GM12878 (cell line): ENCODE measurements at regions not wholly inside any gene's neighbourhood (a gene's known extent, or its start where the extent isn't known, plus 50 kb on each side); places are given as distances from the start of the nearest gene placed in this dataset.

Source experiments
- CTCF ChIP-seq, 3 experiments: IDR thresholded peaks in 2 of 3; conservative IDR thresholded peaks in 1 of 3; 2 replicates each; pipeline ENCODE4 v1.5.1; 2011; ENCODE audit warnings: low read depth in 3 of 3, low read length in 3 of 3, mild to moderate bottlenecking in 3 of 3, control low read depth in 2 of 3, moderate library complexity in 2 of 3, inconsistent platforms in 1 of 3, mixed read lengths in 1 of 3; ENCODE audit not compliant: control insufficient read depth in 2 of 3, insufficient read depth in 1 of 3; ENCODE audit errors: extremely low read depth in 1 of 3
- ELK1 ChIP-seq: IDR thresholded peaks from 2 replicates; pipeline ENCODE4 v1.6.1; 2012; ENCODE audit warnings: low read depth, low read length, improper control_type of control experiment
- EP300 ChIP-seq, 2 experiments: fragments of 150-350 bp in 1 of 2; IDR thresholded peaks; 2 replicates each; pipeline ENCODE4 v1.6.1; 2011 to 2012; ENCODE audit warnings: low read depth in 2 of 2, low read length in 2 of 2, borderline replicate concordance in 1 of 2, improper control_type of control experiment in 1 of 2, inconsistent platforms in 1 of 2; ENCODE audit not compliant: control insufficient read depth in 1 of 2
- MAX ChIP-seq: IDR thresholded peaks from 2 replicates; pipeline ENCODE4 v1.6.1; 2012; ENCODE audit warnings: low read depth, low read length, improper control_type of control experiment
- NFIC ChIP-seq: IDR thresholded peaks from 2 replicates; pipeline ENCODE4 v1.6.1; 2012; ENCODE audit warnings: low read depth, mild to moderate bottlenecking, inconsistent platforms, low read length, moderate library complexity
- POLR2A ChIP-seq: IDR thresholded peaks from 2 replicates; pipeline ENCODE4 v1.6.1; 2011; ENCODE audit warnings: low read depth, mild to moderate bottlenecking, low read length
- POLR2AphosphoS5 ChIP-seq: IDR thresholded peaks from 2 replicates; pipeline ENCODE4 v1.6.1; 2011; ENCODE audit warnings: mild to moderate bottlenecking, low read length, inconsistent platforms
- REST ChIP-seq: IDR thresholded peaks from 2 replicates; pipeline ENCODE4 v1.6.1; 2012; ENCODE audit warnings: mild to moderate bottlenecking, low read depth, low read length
- RUNX3 ChIP-seq: IDR thresholded peaks from 2 replicates; pipeline ENCODE4 v1.6.1; 2012; ENCODE audit warnings: low read length, inconsistent platforms
- SMC3 ChIP-seq: IDR thresholded peaks from 2 replicates; pipeline ENCODE4 v1.6.1; 2011; ENCODE audit warnings: low read length, improper control_type of control experiment, borderline replicate concordance
- SUPT20H ChIP-seq: IDR thresholded peaks from 2 replicates; pipeline ENCODE4 v1.6.1; 2011; ENCODE audit warnings: low read depth, mild to moderate bottlenecking, low read length, moderate library complexity, borderline replicate concordance; ENCODE audit not compliant: control insufficient read depth
- USF2 ChIP-seq: IDR thresholded peaks from 2 replicates; pipeline ENCODE4 v1.6.1; 2011; ENCODE audit warnings: low read depth, low read length, improper control_type of control experiment, borderline replicate concordance

GRCh38 chr3:22176911-22177310, 425.9 kb upstream of the ZNF385D start:
- TF ChIP-seq NFIC: no peak
- no peak for TF ChIP-seq MAX
- TF ChIP-seq SUPT20H: no peak
- no peak for TF ChIP-seq EP300 (IDR thresholded peaks at IDR 0.05; ENCODE audit: borderline replicate concordance in 1 of 2, control insufficient read depth in 1 of 2, low read depth in 2 of 2, low read length in 2 of 2)
- no peak for TF ChIP-seq USF2
- no peak for TF ChIP-seq POLR2AphosphoS5
- TF ChIP-seq CTCF (IDR thresholded peaks at IDR 0.05 in 2 of 3, conservative IDR thresholded peaks at IDR 0.05 in 1 of 3; ENCODE audit: control insufficient read depth in 2 of 3, extremely low read depth in 1 of 3, insufficient read depth in 1 of 3, low read depth in 3 of 3, low read length in 3 of 3): no peak
- no peak for TF ChIP-seq REST
- no peak for TF ChIP-seq SMC3
- TF ChIP-seq RUNX3: no peak
- no peak for TF ChIP-seq POLR2A
- no peak for TF ChIP-seq ELK1
